Inflammatory macrophage treated with lipopolysaccharide for 1 hour (primary cell): ENCODE measurements at regions not wholly inside any gene's neighbourhood (a gene's known extent, or its start where the extent isn't known, plus 50 kb on each side); places are given as distances from the start of the nearest gene placed in this dataset.
A peak's percentile ranks its signal among the peaks of the same experiment; 100 is the strongest.

Experiments used
- DNase-seq, 2 donors: peaks; one replicate each; pipeline ENCODE4 v3.0.0-alpha.2; 2020 to 2022

DNA sequence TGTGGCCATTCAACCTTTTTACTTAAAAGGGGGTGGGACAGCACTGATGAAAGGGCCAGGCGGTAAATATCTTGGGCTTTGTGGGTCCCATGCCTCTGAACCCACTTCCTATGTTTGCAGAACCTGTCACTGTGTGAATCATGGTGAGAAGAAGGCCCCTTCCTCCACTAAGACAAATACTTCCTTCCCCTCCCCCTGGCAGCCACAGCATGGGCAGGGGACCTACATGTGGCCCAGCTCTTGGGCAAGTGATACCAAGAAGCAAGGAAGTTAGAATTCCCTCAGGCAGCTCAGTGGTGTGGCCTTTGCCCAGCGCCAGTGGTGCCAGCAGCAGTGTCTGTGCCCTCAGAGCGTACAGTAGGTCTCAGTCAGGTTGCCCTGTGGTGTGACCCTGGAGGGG, 168.6 kb downstream of the TRIM33 start:
- peak in 1 of 2 donors; percentile 8 for DNase-seq

DNA sequence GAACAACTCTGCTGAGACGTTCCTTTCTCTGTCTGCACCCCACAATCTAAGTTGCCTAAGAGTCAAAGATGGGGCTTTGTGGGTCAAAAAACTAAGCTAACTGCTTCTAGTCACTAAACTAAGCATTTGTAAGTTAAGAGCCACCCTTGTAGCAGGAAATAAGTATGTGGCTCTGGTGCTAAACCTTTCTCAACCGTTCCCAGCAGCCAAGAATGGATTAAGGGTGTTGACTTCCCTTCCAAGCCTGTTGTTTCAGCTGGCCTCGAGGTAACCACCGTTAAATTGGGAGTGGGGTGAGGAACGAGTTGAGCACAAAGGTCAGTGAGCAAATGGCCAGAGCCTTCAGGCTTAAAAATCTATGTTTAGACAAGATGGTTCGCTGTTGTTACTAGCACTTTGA, 169.1 kb downstream of the TRIM33 start:
- DNase-seq = no peak

DNA sequence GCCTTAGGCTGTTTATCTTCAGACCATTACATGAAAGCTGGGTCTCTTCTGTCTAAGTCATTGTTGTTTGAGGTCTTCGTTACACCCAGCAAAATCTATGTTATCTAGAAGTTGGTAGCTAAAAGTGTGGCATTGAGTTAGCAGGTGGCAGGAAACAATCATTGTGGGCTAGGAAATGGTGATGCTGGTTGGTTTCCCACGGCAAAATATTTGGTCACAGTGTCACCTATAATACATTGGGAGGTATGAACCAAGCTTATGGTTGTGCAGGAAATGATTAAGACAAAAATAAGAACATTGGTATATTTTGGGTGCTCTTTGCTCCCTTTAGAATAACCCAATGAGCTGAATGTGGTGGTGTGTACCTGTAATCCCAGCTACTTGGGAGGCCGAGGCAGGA, 169.7 kb downstream of the TRIM33 start:
- DNase-seq = no peak

DNA sequence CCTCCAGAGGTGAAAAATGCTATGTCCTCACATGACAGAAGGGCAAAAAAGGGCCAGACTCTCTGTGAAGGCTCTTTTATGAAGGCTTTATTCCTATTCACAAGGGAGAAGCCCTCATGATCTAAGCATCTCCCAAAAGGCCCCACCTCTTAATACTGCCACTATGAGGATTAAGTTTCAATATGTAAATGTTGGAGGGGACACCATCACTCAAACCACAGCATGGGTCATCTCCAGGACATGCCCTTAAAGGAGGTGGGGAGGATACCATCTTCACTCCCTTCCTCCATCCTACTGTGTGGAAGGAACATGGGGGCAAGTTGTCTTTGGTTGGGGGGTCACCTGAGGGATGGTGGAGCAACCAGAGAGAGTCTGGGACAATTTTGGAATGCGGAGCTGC, 170.1 kb downstream of the TRIM33 start:
- no peak for DNase-seq

DNA sequence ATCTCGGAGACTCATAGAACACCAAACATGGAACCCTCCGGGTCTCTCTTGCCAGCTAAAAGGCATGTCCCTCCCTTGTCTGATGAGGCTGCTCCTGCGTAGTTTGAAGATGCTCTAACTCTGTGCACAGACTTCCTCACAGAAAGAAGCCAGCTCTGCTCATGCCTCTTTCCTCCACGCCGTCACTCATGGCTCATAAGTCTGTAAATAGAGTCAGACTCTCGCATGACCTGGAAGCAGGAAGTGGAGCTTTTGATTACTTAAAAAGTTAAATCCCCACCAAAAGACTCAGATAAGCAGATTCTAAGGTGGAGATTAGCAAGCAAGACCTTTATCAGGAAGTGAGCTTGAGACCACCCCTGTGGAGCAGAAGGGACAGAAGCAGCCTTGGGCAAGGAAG, 171.6 kb downstream of the TRIM33 start:
- peak; percentile 20 to 69 for DNase-seq

DNA sequence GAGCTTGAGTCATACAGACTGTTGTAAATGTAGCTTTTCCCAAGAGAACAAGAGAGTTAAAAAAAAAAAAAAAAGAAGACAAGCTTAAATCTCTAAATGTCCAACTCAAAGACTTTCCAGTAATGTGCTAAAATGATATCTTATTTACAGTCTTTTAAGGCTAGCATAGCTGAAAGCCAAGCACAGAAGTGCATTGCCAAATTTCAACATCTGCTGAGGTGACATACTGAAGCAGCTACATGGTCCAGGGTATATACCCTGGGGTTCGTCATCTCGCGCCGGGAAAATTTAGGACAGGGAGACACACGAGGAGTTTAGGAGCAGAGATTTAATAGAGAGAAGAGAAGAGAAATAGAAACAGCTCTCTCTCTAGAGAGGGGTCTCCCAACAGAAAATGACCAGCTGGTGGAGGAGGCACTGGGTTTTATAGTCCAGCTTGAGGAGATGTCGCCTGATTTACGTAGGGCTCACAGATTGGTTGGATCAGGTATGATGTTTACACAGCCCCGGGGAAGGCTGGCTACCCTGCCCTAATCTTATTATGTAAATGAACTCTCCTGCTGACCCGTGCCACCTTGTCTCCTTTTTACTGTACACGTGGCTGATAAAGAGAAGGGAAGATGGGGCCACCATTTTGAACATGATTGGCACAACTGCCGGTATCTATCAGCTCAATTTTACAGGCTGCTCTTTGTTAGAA, 172.7 kb downstream of the TRIM33 start:
- DNase-seq = no peak

DNA sequence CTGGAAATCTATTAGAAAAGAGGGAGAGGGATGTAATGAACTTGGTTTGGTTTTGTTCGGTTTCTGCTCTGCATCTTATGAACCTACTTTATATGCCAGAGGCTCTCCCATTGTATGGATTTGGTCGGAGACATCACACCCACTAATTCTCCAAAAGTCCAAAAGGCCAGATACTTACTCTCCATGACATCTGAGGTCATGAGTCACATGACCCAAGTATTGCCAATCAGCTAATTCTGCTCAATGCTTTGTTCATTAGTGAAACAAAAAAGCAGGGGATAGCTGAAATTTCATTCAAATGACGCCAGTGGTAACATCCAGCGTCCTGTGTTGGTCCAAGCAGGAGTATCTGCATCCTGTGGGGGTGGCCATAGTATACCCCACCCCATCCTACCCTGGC, 173.6 kb downstream of the TRIM33 start:
- DNase-seq = no peak

DNA sequence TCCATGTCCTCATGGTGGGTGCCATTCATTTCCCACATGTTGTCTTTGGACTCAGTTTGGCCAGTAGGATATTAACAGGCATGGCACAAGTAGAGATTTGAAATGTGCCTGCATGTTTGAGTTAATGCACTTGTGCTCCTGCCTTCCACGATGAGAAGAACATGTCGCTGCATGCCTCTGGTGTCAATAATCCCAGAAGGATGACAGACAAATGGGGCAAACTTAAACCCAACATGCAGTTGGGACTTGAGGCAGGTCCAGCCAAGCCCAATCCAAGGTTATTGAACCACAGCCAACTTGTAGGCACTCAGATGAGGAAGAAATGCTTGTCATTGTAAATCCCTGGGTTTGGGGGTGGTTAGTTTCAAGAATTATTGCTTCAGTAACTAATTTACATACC, 174.6 kb downstream of the TRIM33 start:
- DNase-seq = peak; percentile 8 to 19

DNA sequence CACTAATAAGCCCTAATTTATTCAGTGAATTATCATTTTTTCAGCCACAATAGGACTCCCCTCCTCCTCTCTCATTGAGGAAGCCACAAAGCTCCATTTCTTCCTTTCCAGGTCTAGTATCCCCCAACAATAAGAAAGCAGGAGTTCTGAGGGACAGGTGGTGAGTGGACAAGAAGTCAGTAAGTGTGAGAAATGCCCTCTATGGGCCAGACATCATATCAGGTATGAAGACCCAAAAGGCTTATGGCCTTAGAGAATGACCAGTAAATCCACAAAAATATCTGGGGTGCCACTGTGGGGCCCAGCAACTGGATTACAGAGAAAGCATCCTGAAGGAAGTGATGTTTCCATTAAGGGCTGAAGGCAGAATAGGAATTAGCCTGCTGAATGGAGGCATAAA, 175.7 kb downstream of the TRIM33 start:
- no peak for DNase-seq

DNA sequence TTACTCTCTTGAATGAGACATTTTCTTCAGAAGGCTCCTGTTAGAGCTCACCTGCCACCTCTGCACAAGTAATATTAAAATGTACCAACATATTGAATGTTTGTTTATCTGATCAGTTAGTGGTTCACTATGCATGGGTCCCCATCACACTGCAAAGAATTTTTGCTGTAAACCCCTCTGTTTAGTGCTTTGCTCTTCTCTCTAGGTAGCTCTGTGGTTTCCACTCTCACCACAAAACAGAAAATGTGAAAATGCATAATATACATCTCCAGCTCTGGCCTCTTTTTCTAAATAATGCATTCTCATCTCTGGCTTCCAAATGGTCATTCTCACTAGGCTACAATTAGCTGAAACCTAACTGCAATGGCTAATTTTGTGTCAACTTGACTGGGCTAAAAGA, 176.7 kb downstream of the TRIM33 start:
- no peak for DNase-seq

DNA sequence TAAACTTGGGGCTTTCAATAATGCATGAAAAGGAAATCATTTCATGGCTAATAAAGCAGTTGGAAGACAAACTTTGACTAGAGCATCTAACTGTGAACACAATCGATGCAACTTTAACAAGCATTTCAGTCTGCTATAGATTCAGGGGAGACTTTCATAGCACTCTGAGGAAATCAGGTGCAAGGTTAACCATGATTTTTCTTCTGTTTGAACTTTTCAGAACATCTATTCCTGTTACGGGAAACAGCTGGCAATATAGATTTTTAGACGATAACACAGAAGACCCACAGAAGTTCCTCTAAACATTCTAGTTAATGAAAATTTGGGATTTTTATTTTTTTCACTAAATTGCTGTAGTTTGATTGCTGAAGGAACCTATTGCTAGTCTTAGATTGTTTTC, 177.3 kb downstream of the TRIM33 start:
- DNase-seq = no peak

DNA sequence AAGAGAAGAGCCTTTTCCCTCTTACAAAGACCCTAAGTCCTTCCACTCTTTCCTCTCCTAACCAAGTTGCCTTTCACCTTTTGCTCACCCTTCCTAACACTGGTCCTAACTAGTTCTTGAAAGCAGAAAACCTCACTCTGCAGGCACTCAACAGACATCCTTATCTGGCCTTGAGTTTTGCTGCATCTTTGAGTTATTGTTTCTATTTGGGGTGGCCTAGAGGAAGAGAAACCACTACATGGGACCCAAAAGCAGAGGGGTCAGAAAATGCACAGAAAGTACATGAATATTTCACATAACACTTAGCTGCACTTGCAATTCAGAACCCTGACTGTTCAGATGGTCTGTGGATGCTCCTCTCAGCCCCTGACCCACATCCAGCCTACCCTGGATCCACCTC, 178.3 kb upstream of the SYT6 start:
- no peak for DNase-seq

DNA sequence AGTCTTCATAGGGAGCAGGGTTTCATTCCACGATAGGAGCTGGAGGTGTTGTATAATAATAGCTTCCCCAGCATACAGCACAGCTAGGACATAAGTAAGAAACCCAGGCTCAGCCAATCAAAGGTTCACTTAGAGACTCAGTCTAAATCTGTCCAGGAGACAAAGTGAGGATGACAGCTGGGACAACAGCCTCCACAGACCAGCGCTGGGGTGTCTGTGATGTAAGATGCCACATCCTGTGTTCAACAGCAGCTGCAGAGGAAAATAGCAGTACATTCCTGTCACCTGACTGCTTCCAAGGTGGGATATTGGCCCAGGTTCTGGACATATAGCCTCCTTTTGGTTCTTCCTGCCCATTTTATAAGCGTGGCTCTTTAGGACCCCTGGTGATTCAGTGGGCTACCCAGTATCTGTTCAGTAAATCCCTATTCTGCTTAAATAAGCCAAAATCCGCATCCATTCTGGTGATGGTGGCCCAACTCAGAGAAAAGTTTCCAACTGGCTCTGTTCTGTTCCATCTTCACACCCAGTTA, 176.8 kb upstream of the SYT6 start:
- no peak for DNase-seq

DNA sequence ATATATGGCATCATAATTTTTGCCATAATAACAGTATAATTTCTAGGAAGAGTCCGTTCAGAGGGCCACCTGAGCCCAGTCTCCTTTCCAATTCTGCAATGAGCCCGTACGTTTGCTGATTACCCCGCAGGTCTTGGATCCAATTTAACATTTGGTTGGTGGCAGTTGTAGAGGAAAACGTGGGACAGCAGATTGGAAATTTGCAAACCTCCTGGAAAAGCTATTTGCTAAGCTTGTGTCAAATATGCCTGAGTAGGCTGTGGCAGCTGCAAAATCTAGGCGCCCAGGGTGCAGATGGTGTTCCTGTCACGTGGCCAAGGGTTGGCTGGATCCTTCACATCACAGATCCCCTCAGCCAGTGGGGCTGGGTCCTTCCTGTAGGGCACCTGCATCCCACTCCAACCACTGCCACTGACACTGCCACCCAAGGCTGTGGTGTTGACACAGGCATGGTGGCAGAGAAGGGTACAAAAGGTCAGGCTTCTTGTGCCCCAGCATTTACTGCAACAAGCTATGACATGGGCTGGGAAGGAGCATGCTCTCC, 174.8 kb upstream of the SYT6 start:
- DNase-seq = no peak

DNA sequence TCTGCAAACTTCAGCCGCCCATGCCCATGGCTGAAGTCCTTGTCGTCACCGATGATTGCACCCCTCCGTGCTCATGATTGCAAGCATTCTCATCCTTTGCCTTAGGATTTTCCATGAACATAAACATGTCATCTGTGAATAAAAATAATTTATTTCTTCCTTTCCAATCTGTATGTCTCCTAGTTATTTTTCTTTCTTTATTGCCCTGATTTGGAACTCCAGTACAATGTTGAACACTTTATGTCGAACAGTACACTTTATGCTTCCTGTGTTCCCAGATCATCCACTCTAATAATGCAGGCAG, 170.9 kb upstream of the SYT6 start:
- DNase-seq = no peak

DNA sequence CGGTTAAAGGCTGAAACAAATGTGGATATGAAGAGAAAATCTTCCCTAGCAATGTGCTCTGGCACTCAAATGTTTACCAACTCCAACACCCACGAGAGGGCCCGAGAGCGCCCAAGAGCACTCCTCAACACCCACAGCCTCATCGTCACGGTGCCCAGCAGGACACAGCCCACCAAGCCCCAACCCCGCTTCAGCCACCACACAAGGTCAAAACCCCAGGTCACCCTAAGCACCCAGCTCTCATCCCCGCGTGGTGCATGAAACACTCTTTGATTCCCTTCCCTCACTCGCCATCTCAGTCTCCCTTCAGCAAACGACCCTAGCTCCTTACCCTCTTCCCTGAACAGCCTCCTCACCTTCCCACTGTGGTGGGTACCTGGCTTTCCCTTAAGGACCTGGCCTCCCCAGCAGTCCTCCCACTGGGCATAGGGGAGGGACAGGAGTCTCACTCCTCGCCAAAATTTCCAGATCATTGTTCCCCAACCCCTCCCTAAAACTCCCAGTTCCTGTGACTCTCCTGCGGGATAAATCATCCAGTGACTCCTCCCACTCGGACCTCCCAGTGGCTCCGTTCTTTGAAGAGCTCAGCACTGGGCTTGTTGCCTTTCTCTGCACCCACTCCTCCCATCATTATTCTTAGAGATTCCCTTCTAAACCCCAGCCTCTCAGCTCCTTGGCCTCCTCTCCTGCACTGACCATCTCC, 170.4 kb upstream of the SYT6 start:
- DNase-seq = no peak

DNA sequence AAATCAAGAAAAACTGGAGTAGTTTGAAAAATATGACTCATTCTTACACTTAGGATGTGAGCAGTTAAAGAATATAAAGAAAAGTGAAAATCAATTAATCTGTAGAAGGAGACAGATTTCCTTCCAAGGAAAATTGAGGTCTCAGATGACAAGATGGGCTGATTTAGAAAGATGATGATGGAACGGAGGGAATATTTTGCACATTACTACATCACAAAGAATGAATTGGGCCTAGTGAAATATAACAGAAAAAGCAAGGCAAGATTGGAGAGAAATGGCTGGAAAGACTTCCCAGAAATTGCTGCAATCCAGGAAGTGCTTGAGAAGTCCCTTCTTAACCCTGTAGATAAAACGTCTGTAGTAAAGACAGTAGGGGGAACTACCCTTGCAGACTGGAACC, 169.1 kb upstream of the SYT6 start:
- DNase-seq = no peak

DNA sequence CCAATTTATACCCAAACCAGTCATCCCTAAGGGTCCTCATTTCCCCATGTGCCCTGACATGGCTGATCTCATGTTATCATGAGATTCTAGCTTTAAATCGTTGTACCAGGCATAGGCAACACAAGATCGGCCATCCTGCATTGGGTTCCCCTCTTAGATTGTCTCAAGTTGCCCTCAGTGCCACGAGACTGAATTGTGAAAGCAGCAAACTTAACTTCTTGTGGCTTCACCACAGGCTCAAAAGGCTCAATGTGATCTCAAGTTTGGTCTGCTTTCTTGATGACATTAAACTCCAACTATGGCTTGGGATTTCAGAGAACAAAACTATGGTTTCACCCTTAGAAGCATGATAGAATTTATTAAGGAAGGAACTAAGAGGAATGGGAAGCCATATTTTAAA, 168.5 kb upstream of the SYT6 start:
- DNase-seq = no peak

DNA sequence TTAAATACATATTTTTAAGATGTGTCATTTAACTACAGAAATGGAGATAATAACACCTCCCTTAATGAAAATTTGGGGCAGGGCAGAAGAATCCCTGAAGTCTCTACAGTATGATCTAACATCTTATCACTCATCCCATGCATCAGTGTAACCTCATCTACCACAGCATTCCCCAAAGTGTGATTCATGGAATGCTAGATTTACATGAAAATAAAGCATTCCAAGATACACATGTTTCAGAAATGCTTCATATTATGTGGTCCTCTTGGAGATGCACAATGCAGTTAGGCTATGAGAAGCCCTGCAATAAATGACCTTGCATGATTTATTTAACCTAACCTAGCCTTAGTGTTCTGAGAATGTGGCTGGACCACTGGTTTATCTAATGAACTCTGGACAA, 166.9 kb upstream of the SYT6 start:
- DNase-seq = no peak

DNA sequence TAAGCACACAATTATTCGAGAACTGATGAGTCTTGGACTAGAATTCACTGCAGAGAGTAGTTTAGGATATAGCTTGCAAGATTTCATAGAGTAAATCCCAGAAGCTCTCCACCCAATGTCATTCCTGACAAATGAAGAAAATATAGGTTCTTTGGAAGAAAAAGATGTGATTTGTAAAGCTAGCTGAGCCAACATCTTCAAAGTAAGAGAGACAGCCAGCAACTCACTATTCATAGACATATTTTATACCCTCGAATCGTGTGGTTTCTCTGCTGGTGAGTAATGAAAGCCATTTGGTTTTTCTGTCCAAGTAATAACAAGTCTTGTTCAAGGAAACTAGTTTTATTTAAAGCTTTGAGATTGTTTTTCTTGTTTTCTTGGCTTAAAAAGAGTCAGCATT, 165.7 kb upstream of the SYT6 start:
- DNase-seq = no peak

DNA sequence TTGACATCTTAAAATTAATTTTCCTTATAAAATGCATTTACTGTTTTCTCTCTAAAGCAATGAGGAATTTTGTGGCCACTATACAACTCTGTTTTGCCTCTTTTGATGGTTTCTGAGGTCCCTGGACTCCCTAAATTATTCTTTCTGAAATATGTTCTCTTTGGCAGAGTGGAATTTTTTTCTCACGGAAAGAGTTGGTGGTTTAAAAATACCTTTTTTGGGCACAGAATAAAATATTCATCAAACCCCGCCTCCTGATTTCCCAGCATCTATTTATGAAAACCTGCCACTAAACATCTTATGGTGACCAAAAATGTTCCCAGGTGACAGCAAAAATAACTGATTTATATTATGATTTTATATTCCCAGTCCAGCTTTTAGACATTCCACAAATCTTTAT, 165.3 kb upstream of the SYT6 start:
- DNase-seq = no peak

DNA sequence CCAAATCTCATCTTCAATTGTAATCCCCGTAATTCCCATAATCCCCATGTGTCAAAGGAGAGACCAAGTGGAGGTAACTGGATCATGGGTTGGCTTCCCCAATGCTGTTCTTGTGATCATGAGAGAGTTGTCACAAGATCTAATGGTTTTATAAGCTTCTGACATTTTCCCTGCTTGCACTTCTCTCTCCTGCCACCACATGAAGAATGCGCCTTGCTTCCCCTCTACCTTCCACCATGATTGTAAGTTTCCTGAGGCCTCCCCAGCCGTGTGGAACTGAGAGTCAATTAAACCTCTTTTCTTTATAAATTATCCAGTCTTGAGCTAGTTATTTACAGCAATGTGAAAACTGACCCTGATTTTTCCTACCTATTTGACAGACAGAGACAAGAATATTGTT, 162.5 kb upstream of the SYT6 start:
- DNase-seq = no peak

DNA sequence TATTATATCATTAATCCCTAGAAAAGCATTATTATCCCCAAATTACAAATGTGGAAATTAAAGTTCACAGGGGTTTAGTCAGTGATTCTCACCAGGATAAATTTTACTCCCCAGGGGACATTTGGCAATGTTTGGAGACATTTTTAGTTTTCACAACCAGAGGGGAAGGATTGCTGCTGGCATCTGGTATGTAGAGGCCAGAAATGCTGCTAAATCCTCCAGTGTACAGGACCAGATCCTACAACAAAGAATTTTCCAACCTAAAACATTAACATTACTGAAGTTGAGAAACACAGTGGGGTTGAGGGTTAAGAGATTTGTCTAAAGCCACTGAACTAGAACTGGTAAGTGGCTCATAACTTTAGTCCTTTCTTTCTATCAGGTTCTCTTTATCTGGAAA, 162.0 kb upstream of the SYT6 start:
- DNase-seq = no peak

DNA sequence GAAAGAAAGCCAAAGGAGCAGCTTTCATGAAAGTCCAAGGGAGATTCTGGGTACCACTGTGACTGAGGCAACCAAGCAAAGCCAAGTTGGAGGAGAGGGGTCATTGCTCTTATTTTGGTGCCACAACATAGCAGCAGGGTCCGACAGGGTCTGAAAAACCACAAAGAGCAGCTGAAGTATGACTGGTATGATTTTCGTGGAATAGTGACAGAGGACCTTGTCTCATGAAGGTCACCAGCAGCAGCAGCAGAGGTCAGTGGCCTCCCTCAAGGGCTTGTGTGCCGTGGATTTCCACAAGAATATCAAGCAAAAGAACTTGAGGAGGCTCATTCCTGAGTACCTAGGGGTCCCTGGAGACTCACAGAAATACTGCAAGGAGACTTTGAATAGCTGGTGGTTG, 160.9 kb upstream of the SYT6 start:
- no peak for DNase-seq

DNA sequence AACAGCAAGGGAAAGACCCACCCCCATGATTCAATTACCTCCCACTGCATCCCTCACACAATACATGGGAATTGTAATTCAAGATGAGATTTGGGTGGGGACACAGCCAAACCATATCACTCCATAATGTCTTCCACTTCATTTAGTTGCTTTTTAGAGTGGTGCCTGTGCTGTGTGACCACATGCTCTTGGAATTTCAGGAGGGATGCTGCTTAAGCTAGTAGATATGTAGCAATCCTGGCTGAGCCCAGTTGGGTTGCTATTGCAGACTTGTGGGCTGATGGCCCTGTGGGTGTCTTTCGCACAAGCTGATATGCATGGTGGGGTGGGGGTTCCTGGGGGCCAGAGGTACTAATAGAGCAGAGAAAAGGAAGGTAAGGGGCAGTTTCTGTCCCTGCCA, 160.4 kb upstream of the SYT6 start:
- no peak for DNase-seq
